ENCODE measurements at regions not wholly inside any gene's neighbourhood (a gene's known extent, or its start where the extent isn't known, plus 50 kb on each side); places are given as distances from the start of the nearest gene placed in this dataset.

- TF ChIP-seq CTCF (IDR thresholded peaks at IDR 0.05) (no peak), POLR2A (IDR thresholded peaks at IDR 0.05; ENCODE audit: low read depth) (no peak)
Measured at GRCh38 chr3:164515256-164515655, 563.0 kb downstream of the SI start.
